Keratinocyte (primary cell): ENCODE measurements at regions not wholly inside any gene's neighbourhood (a gene's known extent, or its start where the extent isn't known, plus 50 kb on each side); places are given as distances from the start of the nearest gene placed in this dataset.

Source experiments
- DNase-seq: peaks from one replicate; pipeline ENCODE4 v3.0.0-alpha.2; 2011; ENCODE audit warnings: low read depth, missing footprints, low spot score
- FAIRE-seq: peaks from 2 replicates; lab custom pipeline; 2011; peaks lifted over from hg19 to GRCh38; lab: Jason Lieb, UNC
- H2AFZ ChIP-seq: 2 replicates; pipeline ENCODE4 v1.6.0; 2012; ENCODE audit warnings: low read length, control low read depth, inconsistent platforms; ENCODE audit not compliant: control insufficient read depth
- H3K27ac ChIP-seq: 2 replicates; pipeline ENCODE4 v1.5.1; 2011; ENCODE audit warnings: low read length; ENCODE audit not compliant: control insufficient read depth, insufficient read depth
- H3K27me3 ChIP-seq: 3 replicates; pipeline ENCODE4 v1.6.0; 2011; ENCODE audit warnings: low read length; ENCODE audit not compliant: control insufficient read depth, insufficient read depth; ENCODE audit errors: extremely low read depth
- H3K36me3 ChIP-seq, 2 experiments: 2 replicates in 1 of 2; 3 replicates in 1 of 2; pipeline ENCODE4 v1.5.1; 2011; ENCODE audit warnings: low read length in 2 of 2, mild to moderate bottlenecking in 1 of 2; ENCODE audit not compliant: control insufficient read depth in 2 of 2, insufficient read depth in 2 of 2; ENCODE audit errors: extremely low read depth in 1 of 2
- H3K4me1 ChIP-seq: 3 replicates; pipeline ENCODE4 v1.5.1; 2011; ENCODE audit warnings: low read length; ENCODE audit not compliant: control insufficient read depth, insufficient read depth; ENCODE audit errors: extremely low read depth
- H3K4me2 ChIP-seq: 3 replicates; pipeline ENCODE4 v1.6.0; 2011; ENCODE audit warnings: low read depth, low read length; ENCODE audit not compliant: control insufficient read depth, insufficient read depth; ENCODE audit errors: extremely low read depth
- H3K4me3 ChIP-seq, 3 experiments: fragments of 200-600 bp in 1 of 3; sonication (generic) in 1 of 3; 2 replicates in 2 of 3; 3 replicates in 1 of 3; pipeline ENCODE4 v1.5.1; 2011 to 2016; ENCODE audit warnings: low read length in 3 of 3, mild to moderate bottlenecking in 3 of 3, control low read depth in 2 of 3, inconsistent platforms in 1 of 3, low read depth in 1 of 3, mixed read lengths in 1 of 3, mixed run types in 1 of 3, moderate library complexity in 1 of 3; ENCODE audit not compliant: control insufficient read depth in 2 of 3, insufficient read depth in 2 of 3; ENCODE audit errors: extremely low read depth in 1 of 3
- H3K79me2 ChIP-seq: 2 replicates; pipeline ENCODE4 v1.6.0; 2012; ENCODE audit warnings: low read length; ENCODE audit not compliant: control insufficient read depth, insufficient read depth
- H3K9ac ChIP-seq: 3 replicates; pipeline ENCODE4 v1.6.0; 2011; ENCODE audit warnings: low read length; ENCODE audit not compliant: control insufficient read depth, insufficient read depth; ENCODE audit errors: extremely low read depth
- H3K9me1 ChIP-seq: 3 replicates; pipeline ENCODE4 v1.6.0; 2011; ENCODE audit warnings: low read length; ENCODE audit not compliant: control insufficient read depth, insufficient read depth; ENCODE audit errors: extremely low read depth
- H3K9me3 ChIP-seq: 2 replicates; pipeline ENCODE4 v1.5.1; 2012; ENCODE audit warnings: low read depth, low read length; ENCODE audit not compliant: control insufficient read depth
- H4K20me1 ChIP-seq: 3 replicates; pipeline ENCODE4 v1.6.0; 2011; ENCODE audit warnings: low read length; ENCODE audit not compliant: control insufficient read depth, insufficient read depth; ENCODE audit errors: extremely low read depth
- EZH2 ChIP-seq: IDR thresholded peaks from one replicate; pipeline ENCODE4 v1.6.1; 2012; ENCODE audit warnings: inconsistent platforms, mild to moderate bottlenecking, low read length, moderate library complexity
- dilution Hi-C: fragments of 300-500 bp; cut with MboI; formaldehyde crosslinking; loops from one replicate; pipeline ENCODE4 v1.7.0; 2020; ENCODE audit warnings: low sequenced_read_pairs; ENCODE audit not compliant: extremely low pct_ligation_motif_present
- TF ChIP-seq, protein P1 (sequence below), 3 experiments: IDR thresholded peaks in 1 of 3; conservative IDR thresholded peaks in 1 of 3; optimal IDR thresholded peaks in 1 of 3; 2 replicates in 2 of 3; 3 replicates in 1 of 3; pipeline versions ENCODE3 to v1.5.1; 2011; ENCODE audit warnings: low read length in 3 of 3, mild to moderate bottlenecking in 3 of 3, moderate library complexity in 2 of 3, control low read depth in 1 of 3, inconsistent platforms in 1 of 3; ENCODE audit not compliant: insufficient read depth in 2 of 3; ENCODE audit errors: extremely low read depth in 1 of 3

DNA sequence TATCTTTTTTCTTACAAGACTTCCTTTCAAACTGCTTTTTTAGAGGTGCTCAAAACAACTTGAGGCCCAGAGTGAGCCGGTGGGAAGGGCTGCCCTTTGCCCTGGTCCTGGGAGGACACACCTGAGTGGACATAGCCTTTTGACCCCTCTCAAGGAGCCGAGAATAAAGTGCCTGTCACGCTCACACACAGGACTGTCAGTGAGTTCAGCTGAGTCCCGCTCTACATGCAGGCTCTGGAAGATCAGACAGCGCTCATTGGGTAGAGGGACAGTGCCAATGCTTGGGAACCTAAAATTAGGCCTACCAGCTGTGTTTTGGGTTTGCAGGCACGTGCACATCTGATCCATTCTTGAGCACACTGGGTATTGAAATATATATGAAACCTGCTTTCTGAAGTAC, 387.8 kb downstream of the CD83 start:
- Histone ChIP-seq H3K79me2 (no peaks in the 10 kb centered on the region), H3K4me1 (peaks cover 12% of the 10 kb centered on the region), H3K9ac (no peak overlapping the region), H3K27ac (no peak overlapping the region), H3K4me3 (no peak overlapping the region), H3K36me3 (no peaks in the 10 kb centered on the region), H3K9me1 (no peaks in the 10 kb centered on the region), H3K27me3 (no peaks in the 10 kb centered on the region), H4K20me1 (no peaks in the 10 kb centered on the region), H2AFZ (no peak overlapping the region), H3K4me2 (no peak overlapping the region), H3K9me3 (no peaks in the 10 kb centered on the region)
- dilution Hi-C loops, result no loop called here
- FAIRE-seq, result no peak
- TF ChIP-seq, protein P1, sequence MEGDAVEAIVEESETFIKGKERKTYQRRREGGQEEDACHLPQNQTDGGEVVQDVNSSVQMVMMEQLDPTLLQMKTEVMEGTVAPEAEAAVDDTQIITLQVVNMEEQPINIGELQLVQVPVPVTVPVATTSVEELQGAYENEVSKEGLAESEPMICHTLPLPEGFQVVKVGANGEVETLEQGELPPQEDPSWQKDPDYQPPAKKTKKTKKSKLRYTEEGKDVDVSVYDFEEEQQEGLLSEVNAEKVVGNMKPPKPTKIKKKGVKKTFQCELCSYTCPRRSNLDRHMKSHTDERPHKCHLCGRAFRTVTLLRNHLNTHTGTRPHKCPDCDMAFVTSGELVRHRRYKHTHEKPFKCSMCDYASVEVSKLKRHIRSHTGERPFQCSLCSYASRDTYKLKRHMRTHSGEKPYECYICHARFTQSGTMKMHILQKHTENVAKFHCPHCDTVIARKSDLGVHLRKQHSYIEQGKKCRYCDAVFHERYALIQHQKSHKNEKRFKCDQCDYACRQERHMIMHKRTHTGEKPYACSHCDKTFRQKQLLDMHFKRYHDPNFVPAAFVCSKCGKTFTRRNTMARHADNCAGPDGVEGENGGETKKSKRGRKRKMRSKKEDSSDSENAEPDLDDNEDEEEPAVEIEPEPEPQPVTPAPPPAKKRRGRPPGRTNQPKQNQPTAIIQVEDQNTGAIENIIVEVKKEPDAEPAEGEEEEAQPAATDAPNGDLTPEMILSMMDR (optimal IDR thresholded peaks at IDR 0.05 in 1 of 3, IDR thresholded peaks at IDR 0.05 in 1 of 3, conservative IDR thresholded peaks at IDR 0.05 in 1 of 3; ENCODE audit: extremely low read depth in 1 of 3, insufficient read depth in 2 of 3, low read length in 3 of 3), result no peak
- TF ChIP-seq EZH2, result no peak
- DNase-seq, result no peak

DNA sequence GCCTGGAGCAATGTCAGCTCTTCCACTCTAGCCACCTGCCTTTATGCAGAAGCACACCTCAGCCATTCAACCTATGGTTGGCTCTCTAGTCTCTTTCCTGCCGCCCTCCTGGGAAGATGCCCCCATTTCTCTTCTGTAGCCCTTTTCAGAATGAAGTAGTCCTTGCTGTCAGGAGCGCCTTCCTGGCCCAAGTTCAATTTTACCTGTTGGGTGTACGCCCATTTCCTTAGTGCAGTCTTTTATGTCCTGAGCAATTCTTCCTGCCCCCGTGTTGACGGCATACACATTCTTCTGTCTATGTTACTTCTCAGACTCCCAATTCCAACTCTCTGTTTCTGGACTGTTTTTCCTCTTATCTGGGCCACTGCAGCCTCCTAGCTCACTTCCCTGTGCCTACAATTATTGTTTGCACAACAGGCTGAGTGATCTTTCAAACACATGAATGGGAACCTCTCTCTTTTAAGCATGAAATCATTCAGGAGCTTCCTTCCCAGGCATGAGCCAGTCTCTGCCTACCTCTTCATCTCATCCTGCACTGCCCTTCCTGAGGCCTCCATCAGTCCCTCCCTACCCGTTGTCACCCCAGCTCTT, 389.2 kb downstream of the CD83 start:
- Histone ChIP-seq H3K79me2 (no peaks in the 10 kb centered on the region), H3K27ac (no peak overlapping the region), H3K4me2 (no peak overlapping the region), H3K9me3 (no peaks in the 10 kb centered on the region), H4K20me1 (no peaks in the 10 kb centered on the region), H3K4me3 (no peak overlapping the region), H3K9ac (no peak overlapping the region), H3K27me3 (no peaks in the 10 kb centered on the region), H3K9me1 (no peaks in the 10 kb centered on the region), H3K4me1 (peaks cover 11% of the 10 kb centered on the region), H2AFZ (no peak overlapping the region), H3K36me3 (no peaks in the 10 kb centered on the region)
- FAIRE-seq (no peak), DNase-seq (no peak)
- TF ChIP-seq, protein P1 (optimal IDR thresholded peaks at IDR 0.05 in 1 of 3, IDR thresholded peaks at IDR 0.05 in 1 of 3, conservative IDR thresholded peaks at IDR 0.05 in 1 of 3; ENCODE audit: extremely low read depth in 1 of 3, insufficient read depth in 2 of 3, low read length in 3 of 3), result no peak
- TF ChIP-seq EZH2, result no peak
- dilution Hi-C loops, result no loop called here
